HL-60 (cell line): ENCODE measurements at regions not wholly inside any gene's neighbourhood (a gene's known extent, or its start where the extent isn't known, plus 50 kb on each side); places are given as distances from the start of the nearest gene placed in this dataset.

ENCODE experiments used
- DNase-seq, 2 experiments: peaks; one replicate each; pipeline ENCODE4 v3.0.0-alpha.2; 2010 to 2020; ENCODE audit warnings: low read depth in 1 of 2, low spot score in 1 of 2
- H3K27ac ChIP-seq: fragments of 250-450 bp; sonication (Bioruptor Pico); replicated peaks from 2 replicates; pipeline ENCODE4 v1.5.1; 2020; ENCODE audit warnings: mild to moderate bottlenecking, moderate library complexity
- H3K27me3 ChIP-seq: fragments of 250-450 bp; sonication (Bioruptor Pico); 2 replicates; pipeline ENCODE4 v1.5.1; 2021; ENCODE audit warnings: mild to moderate bottlenecking, moderate library complexity; ENCODE audit not compliant: insufficient read depth, poor library complexity, severe bottlenecking
- H3K4me3 ChIP-seq: replicated peaks from 2 replicates; pipeline ENCODE4 v1.5.1; 2011; ENCODE audit warnings: mild to moderate bottlenecking, control low read depth, low read length; ENCODE audit not compliant: insufficient read depth
- GABPA ChIP-seq: IDR thresholded peaks from 2 replicates; pipeline ENCODE4 v1.6.1; 2012; ENCODE audit warnings: low read depth
- POLR2AphosphoS5 ChIP-seq: IDR thresholded peaks from 2 replicates; pipeline ENCODE4 v1.6.1; 2012; ENCODE audit warnings: low read depth
- REST ChIP-seq: IDR thresholded peaks from 2 replicates; pipeline ENCODE4 v1.6.1; 2012; ENCODE audit warnings: low read depth; ENCODE audit not compliant: insufficient replicate concordance
- SPI1 ChIP-seq: IDR thresholded peaks from 2 replicates; pipeline ENCODE4 v1.6.1; 2012; ENCODE audit warnings: low read depth, mild to moderate bottlenecking, borderline replicate concordance
- TF ChIP-seq, protein P1 (sequence below): IDR thresholded peaks from one replicate; pipeline ENCODE4 v1.5.1; 2011; ENCODE audit warnings: low read length, control low read depth, inconsistent platforms; ENCODE audit not compliant: insufficient read depth

GRCh38 chr11:109783014-109783413 lies 310.2 kb upstream of the ZC3H12C start:
- TF ChIP-seq SPI1 (no peak), GABPA (no peak), POLR2AphosphoS5 (no peak), REST (no peak)
- TF ChIP-seq, protein P1, sequence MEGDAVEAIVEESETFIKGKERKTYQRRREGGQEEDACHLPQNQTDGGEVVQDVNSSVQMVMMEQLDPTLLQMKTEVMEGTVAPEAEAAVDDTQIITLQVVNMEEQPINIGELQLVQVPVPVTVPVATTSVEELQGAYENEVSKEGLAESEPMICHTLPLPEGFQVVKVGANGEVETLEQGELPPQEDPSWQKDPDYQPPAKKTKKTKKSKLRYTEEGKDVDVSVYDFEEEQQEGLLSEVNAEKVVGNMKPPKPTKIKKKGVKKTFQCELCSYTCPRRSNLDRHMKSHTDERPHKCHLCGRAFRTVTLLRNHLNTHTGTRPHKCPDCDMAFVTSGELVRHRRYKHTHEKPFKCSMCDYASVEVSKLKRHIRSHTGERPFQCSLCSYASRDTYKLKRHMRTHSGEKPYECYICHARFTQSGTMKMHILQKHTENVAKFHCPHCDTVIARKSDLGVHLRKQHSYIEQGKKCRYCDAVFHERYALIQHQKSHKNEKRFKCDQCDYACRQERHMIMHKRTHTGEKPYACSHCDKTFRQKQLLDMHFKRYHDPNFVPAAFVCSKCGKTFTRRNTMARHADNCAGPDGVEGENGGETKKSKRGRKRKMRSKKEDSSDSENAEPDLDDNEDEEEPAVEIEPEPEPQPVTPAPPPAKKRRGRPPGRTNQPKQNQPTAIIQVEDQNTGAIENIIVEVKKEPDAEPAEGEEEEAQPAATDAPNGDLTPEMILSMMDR, result no peak
- no peak overlapping the region for H3K27ac ChIP-seq
- DNase-seq, result no peak
- H3K27me3 ChIP-seq, result no peaks in the 10 kb centered on the region
- H3K4me3 ChIP-seq, result no peak overlapping the region

DNA sequence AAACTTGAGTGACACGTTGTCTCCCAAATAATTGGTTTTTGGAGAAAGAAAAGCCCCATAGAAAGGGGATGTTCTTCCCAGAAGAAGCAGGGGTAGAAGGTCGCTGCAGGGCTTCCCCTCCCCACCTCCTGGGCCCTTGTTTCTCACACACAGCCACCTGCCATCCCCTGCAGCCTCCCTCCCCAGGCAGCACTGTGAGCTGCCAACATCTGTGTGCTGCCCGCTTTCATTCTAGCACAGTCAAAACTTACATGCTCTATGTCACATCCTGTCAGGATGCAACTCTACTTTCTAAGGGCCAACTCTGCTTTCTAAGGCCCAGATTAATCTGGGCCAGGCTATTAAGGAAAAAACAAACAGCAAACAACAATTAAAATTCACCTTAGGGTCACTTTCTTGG lies 309.4 kb upstream of the ZC3H12C start:
- TF ChIP-seq GABPA, result no peak
- TF ChIP-seq REST, result no peak
- no peak for TF ChIP-seq SPI1
- TF ChIP-seq, protein P1, result no peak
- TF ChIP-seq POLR2AphosphoS5, result no peak
- Histone ChIP-seq H3K27ac (no peak overlapping the region), H3K27me3 (no peaks in the 10 kb centered on the region), H3K4me3 (no peak overlapping the region)
- DNase-seq, result no peak

- TF ChIP-seq, protein P1, result no peak
- TF ChIP-seq REST, result no peak
- DNase-seq, result no peak
- Histone ChIP-seq H3K4me3 (no peak overlapping the region), H3K27me3 (no peaks in the 10 kb centered on the region), H3K27ac (no peak overlapping the region)
These were observed 308.7 kb upstream of the ZC3H12C start for GRCh38 chr11:109784536-109784935.
